Motor neuron (in vitro differentiated cells): ENCODE measurements at regions not wholly inside any gene's neighbourhood (a gene's known extent, or its start where the extent isn't known, plus 50 kb on each side); places are given as distances from the start of the nearest gene placed in this dataset.

Experiments
- ATAC-seq, 8 experiments: fragments of 200-7000 bp; cut with Tn5 transposase; replicated peaks in 6 of 8; 2 replicates each; pipeline ENCODE4 v1.8.0; 2021; ENCODE audit warnings: mild to moderate bottlenecking in 8 of 8, moderate library complexity in 8 of 8
- H3K27ac ChIP-seq, 2 donors: fragments of 250-450 bp; sonication (Bioruptor Pico); 2 replicates each; pipeline ENCODE4 v1.9.0; 2021; ENCODE audit warnings: antibody characterized with exemption in 2 of 2, mild to moderate bottlenecking in 2 of 2, moderate library complexity in 1 of 2
- H3K4me1 ChIP-seq, 2 donors: fragments of 250-450 bp; sonication (Bioruptor Pico); replicated peaks in 1 of 2; 2 replicates each; pipeline ENCODE4 v1.6.1; 2021; ENCODE audit warnings: antibody characterized with exemption in 2 of 2, mild to moderate bottlenecking in 2 of 2, moderate library complexity in 1 of 2
- H3K4me3 ChIP-seq, 5 donors: fragments of 250-450 bp; sonication (Bioruptor Pico); 2 replicates each; pipeline ENCODE4 v1.9.0; 2021; ENCODE audit warnings: antibody characterized with exemption in 5 of 5, mild to moderate bottlenecking in 5 of 5, moderate library complexity in 4 of 5
- WGBS, 10 experiments: fragments of 450-650 bp; shearing (Covaris generic); methylation state at CpG; one replicate each; pipeline ENCODE4 v1.0.0; 2022; 5-methylcytosine and 5-hydroxymethylcytosine counted together
- in situ Hi-C, 9 experiments: fragments of 400-800 bp; cut with MboI; loops; one replicate each; pipeline ENCODE4 v1.15.0; 2021; ENCODE audit warnings: low sequenced_read_pairs in 9 of 9, low pct_unique_long_range_greater_than_20kb in 2 of 9; ENCODE audit not compliant: unreplicated experiment in 9 of 9

DNA sequence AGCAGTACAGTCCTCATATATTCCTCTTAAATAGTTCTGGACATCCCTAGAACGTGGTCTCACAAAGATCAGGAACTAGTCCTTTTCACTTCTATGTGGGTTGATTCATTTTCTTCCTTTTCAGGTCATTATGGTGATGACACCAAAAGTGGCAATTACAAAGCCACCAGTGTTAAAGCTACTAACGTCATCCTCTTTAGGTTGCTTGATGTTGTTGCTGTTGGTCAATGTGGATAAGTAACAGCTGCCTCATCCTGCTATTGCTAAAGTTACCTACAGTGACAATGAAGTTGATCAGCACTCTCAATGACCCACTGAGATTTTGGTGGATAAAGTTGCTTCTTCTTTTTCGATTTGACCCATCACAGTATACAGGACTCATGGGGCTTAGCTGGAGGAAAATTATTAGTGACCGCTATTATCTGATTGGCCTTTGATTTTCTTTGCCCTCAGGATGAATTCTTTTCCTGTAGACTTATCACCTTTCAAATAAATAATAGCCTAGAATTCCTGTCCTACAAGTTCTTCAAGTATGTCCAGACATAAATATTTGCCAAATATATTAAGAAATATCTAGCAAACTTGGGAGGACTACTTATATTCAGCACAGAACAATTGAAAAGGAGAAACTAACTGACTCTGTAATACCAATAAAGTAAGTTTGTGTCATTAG is 54.0 kb upstream of the ATP2B1 start:
- no peak for ATAC-seq
- WGBS, 10 experiments: 59 to 100% (median 83%) methylated on average over 1 to 4 of the region's 4 CpGs
- no peak overlapping the region for H3K4me3 ChIP-seq
- H3K4me1 ChIP-seq: no peaks in the 10 kb centered on the region
- in situ Hi-C loops: no loop called here
- H3K27ac ChIP-seq: no peak overlapping the region

DNA sequence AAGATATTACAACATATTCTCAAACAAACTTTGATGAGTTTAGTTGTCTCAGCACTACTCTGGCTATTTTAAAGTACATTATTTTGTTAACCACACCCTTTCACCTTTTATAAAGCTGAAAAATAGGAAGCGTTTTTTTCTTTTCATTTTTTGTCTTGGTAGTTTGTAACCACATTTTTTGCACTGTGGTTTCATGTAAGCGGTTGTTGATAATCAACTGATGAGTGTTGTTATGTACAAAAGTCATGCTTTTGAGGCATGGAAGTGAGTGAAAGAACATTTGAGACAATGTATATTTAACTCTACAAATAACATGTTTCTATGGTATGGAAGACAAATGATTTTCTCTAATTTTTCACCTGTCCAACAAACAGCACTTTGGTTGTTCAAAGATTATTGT is 52.1 kb upstream of the ATP2B1 start:
- no peaks in the 10 kb centered on the region for H3K4me1 ChIP-seq
- 69 to 100% (median 85%) methylated on average over 1 to 2 of the region's 2 CpGs for WGBS, 10 experiments
- ATAC-seq: no peak
- H3K4me3 ChIP-seq: no peak overlapping the region
- H3K27ac ChIP-seq: no peak overlapping the region
- in situ Hi-C loops: no loop called here
